Right ventricle myocardium inferior (tissue), 1 donor: ENCODE measurements at regions not wholly inside any gene's neighbourhood (a gene's known extent, or its start where the extent isn't known, plus 50 kb on each side); places are given as distances from the start of the nearest gene placed in this dataset.

Experiments
- ATAC-seq: fragments of 200-7000 bp; cut with Tn5 transposase; one replicate; pipeline ENCODE4 v1.9.1; 2020; ENCODE audit warnings: mild to moderate bottlenecking, moderate library complexity
- DNase-seq: peaks from one replicate; pipeline ENCODE4 v3.0.0; 2021; ENCODE audit errors: missing footprints
- intact Hi-C: fragments of 100-400 bp; cut with DNase I; formaldehyde crosslinking; loops from one replicate; pipeline ENCODE4 v1.11.0; 2022
- donor health status: DM: no; HTN: yes; CAD: no; lungs with severe emphysema.

DNA sequence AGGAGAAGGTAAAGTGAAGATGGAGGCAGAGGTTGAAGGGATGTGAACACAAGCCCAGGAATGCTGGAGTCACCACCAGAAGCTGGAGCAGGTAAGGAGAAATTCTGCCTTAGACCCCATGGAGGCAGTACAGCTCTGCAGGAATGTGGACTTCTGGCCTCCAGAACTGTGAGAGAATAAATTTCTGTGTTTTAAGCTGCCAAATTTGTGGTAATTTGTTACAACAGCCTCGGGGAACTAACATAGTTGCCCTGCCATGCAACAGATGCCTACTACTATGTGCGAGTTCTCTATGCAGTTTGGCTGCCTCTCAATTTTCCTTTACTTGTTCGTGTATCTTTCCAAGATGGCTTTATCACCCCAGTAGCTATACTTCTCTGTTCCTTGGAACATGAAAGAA lies 394.1 kb downstream of the TUSC7 start:
- no peak for ATAC-seq
- DNase-seq, result no peak
- intact Hi-C loops, result no loop called here

DNA sequence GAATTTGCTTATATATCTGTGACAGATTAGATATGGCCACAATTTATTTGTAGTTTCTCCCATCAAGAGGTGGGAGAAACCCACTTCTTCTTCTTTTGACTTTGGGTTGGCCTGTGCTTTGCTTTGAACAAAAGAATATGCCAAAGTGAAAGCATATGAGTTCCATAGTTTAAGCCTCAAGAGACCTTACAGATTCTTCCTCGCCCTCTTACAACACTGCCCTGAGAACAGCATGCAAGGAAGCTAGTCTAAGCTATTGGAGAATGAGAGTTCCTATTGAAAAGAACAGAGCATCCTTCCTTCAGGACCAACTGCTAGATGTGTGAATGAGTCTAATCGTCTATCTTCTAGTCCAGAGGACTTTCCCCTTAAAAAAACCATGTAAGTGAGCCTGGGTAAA lies 394.8 kb downstream of the TUSC7 start:
- DNase-seq (no peak), ATAC-seq (no peak)
- intact Hi-C loops, result no loop called here

DNA sequence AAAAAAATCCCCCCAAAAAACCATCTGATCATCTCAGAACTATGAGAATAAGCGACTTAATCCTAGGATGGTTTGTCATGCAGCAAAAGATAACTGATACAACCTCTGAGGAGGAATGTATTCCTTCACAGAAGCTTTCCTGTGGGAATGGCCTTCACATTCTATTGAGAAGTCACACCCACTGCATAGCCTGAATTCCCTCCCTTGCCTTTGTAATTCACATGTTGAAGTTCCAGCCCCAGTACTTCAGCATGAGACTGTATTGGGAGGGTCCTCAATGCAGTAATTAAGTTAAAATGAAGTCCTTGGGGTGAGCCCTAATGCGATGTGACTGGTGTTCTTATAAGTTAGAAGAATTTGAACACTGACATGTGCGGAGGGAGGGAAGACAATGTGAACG lies 395.2 kb downstream of the TUSC7 start:
- ATAC-seq, result no peak
- intact Hi-C loops, result no loop called here
- no peak for DNase-seq

DNA sequence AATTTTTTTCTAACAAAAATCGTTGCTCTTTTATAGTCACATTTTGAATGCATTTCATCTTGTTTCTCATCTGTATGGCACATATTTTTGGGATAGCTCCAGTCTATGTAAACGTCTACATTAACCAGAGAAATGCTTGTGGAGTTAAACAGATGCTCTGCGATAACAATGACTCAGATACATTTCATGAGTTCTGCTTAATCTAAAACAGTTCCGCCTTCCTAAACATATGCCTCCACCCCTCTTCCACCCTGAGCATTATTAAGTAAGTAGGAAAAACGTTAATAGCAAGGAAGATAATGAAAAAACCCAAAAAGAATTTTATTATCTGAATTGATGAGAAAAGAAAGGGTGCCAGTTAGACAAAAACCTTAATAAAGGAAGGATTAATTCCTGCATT lies 396.1 kb downstream of the TUSC7 start:
- intact Hi-C loops, result no loop called here
- DNase-seq (no peak), ATAC-seq (no peak)

DNA sequence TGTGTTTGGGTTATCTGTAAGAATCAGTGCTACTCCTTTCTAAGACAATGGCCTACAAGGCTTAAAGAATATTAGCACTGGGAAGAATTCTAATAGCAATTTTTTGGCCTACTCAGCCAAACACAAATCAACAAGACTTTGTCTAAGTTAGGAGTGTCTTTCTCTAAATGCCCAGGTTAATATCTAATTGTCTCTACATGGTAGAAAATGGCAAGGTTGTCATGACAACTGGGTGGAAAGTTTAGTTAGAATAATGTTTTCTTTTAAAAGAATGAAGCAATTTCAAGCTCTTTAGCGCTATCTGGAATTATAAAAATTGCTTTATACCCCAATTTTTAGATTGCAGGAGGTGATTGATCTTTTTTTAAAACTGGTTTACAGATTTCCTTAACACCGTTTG lies 396.8 kb downstream of the TUSC7 start:
- DNase-seq (no peak), ATAC-seq (no peak)
- intact Hi-C loops, result no loop called here

DNA sequence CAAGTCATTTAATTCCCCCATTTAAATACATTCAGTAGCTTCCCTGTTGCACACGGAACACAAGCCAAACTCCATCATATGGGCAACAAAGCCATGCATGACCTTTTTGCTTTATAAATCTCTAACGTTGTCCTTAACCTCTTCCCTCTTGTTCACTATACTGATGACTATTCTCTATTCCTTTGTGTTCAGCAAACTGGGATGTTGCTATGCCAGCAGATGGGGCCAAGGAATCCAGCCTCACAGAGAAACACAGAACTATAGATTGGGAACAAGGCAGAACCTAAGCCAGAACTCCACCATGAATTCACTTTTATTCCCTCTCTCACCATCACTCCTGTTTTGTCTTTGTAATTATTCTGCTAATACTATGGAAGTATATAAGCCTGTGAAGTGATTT lies 398.4 kb downstream of the TUSC7 start:
- DNase-seq, result no peak
- intact Hi-C loops, result no loop called here
- no peak for ATAC-seq

DNA sequence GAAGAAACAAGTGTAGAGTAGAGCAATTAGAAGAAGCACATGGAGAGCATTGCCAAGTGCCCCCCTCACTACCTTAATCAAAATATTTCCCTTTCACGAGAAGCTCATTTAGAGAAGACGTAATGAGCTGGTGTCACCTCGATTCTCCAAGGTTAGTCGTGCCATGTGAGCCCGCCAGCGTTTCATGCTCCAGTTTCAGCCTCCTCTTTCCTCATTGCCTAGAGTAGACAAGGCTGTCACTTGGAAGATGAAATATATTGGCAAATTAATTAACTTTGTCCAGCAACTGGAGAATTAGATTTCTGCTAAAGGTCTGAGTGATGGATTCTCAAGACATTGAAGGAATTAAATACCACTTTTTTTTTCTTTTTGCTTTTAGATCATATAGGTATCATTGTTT lies 399.6 kb downstream of the TUSC7 start:
- ATAC-seq (no peak), DNase-seq (no peak)
- intact Hi-C loops, result no loop called here

DNA sequence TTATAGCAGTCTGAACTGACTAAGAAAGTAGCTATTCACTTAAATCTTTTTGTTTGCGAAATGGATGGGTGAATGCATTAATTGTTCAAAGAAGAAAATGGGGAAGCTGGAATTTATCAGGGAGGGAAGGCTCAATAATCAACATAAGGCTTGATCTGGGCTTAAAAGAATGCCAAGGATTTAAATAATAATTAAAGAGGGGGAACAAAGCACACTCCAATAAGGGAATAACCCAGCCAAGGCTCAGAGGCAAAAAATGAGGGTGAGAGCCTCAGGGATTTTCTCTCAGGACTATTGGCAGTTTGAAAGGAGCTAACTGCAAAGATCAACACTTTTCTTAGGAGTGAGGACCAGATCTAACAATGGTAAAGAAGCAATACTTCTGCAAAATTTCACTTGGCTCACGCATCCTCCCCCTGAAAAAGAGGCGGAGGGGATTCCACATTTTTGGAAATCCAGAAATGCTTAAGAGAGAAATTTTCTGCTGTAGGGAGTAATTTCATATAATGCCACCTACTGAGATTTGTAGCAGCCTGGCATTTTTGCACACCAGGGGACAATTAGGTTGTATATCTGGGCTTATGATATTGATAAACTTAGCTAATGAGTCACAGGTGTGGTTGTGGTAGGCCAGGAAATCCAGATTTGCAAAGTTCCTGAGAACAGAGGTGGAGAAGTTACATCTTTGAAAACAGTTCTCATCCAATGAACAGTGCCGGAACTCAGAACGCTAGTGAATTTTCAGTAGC lies 405.1 kb downstream of the TUSC7 start:
- intact Hi-C loops, result no loop called here
- no peak for ATAC-seq
- DNase-seq, result no peak

DNA sequence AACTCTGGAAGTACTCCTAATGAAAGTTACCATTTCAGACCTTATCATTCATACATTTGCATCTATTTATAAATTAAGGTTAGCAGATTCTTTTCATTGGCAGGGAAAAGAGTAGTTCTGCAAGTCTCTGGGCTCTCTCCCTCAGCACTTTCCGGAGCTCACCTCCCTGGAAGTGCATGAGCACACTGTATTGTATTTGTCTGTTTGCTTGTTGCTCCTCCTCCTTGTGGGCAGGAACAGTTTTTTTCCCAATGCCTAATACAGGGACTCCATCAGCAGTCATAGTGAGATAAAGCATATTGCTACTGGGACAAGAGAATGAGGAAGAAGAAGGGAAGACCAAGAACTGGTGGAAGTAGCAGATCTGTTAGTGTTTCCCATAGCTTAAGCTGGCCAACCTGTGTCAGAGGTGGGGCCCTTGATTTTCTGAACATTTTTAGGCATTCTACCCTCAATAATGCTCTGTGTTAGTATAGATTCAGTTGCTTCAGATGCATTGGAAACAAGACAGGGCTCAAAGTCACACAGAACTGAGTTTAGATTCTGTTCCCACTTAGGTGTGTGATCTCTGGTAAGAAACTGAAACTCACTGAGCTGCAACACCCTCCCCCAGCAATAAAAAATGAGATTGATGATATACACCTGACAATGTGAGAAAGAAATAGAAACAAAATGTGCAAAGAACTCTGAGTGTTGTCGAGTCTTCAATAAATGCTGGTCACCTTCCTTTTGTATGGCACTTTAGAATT lies 407.8 kb downstream of the TUSC7 start:
- DNase-seq (no peak), ATAC-seq (no peak)
- intact Hi-C loops, result no loop called here

DNA sequence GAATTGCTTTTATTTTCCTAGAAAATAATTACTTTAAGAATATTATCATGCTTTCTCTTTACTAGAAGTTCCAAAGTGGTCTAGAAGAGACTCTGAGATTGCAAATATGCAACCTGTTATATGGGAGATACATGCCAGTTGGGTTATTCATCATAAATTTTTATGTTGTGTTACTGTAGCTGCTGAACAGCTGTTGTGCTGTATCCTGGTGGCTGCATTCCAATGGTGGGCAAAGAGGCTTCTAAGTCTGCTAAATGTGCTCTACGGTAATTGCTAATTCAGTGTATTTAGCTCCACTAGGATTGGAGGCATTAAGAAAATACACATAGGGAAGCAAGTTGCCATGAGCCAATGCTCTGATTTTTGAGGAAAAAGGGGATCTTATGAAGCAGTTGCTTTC lies 409.0 kb downstream of the TUSC7 start:
- intact Hi-C loops, result no loop called here
- DNase-seq (no peak), ATAC-seq (no peak)

DNA sequence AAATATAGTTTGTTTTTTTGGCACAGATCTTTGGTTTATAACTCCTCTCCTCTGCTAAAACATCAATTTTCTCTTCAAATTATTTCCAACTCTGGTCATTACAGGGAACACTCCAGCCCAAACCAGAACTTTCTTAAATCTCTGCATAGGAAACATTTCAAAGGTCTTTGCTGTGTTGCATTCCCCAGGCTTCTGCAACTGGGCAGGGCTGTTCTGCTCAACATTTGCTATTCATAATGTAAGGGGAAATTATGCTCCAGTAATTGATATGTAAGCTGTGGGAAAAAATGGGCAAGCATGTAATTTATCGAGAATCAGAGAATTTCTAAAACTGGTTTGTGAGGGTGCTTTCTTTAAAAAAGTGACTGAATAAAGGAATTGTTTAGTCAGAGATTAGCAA lies 410.4 kb downstream of the TUSC7 start:
- intact Hi-C loops, result no loop called here
- ATAC-seq (no peak), DNase-seq (no peak)

DNA sequence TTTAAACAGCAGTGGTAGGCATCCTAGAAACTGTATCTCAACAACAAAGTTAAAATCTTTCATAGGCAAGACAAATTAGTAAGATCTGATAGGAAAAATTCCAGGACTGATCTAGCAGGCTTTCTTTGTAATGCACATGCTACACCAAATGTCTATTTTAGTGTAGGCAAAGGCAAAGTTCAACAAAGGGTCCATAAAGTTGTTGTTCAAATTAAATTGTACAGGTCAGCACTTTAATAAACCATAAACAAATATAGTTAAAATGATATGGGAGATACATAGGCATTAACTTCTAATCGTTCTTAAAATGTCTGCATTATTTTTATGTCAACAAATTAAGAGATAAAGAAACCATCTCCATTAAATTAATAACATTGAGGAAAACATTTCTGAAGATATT lies 413.0 kb downstream of the TUSC7 start:
- ATAC-seq, result no peak
- no peak for DNase-seq
- intact Hi-C loops, result no loop called here

DNA sequence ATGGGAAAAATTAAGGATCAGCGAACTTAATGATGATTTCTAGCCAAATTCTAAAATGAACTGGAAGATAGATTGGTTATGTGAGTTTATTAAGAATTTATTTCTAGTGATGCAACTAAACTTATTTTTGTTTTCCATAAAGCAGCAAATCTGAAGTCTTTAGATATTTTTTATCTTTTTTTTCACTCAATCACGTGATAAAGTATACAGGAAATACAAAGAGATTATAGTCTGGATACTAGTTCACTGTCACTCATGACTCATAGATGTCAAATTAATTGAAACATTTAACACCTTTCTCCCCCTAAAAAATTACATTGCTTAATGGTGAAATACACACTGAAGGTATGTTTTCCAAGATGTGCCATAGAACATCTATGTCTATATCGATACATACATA lies 416.9 kb downstream of the TUSC7 start:
- no peak for DNase-seq
- no peak for ATAC-seq
- intact Hi-C loops, result no loop called here

DNA sequence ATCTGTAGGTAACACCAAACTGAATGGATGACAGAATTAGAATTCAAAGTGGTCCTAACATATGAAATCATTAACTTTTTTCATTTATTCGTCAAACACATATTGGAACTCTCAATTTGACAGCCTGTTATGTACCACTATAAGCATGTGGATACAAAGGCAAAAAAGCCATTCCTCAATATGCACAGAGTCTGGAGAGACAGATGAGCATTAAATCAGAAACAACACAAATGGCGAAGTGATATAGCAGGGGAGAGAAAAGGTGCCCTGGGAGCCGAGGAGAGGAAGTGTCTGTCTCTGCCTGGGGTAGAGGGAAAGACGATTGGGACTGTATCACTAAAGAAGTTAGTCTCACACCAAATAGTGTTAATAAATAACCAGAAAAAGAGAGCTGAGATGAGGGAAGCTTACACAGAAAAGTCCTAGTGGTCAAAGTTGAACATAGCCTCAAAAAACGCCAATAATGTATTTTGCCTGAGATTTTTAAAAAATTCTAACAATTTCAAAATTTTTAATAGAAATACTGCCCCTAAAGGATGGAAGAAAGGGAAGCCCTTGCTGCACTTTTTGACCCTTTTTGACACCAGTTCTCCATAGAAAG lies 417.5 kb downstream of the TUSC7 start:
- DNase-seq (no peak), ATAC-seq (no peak)
- intact Hi-C loops, result no loop called here

DNA sequence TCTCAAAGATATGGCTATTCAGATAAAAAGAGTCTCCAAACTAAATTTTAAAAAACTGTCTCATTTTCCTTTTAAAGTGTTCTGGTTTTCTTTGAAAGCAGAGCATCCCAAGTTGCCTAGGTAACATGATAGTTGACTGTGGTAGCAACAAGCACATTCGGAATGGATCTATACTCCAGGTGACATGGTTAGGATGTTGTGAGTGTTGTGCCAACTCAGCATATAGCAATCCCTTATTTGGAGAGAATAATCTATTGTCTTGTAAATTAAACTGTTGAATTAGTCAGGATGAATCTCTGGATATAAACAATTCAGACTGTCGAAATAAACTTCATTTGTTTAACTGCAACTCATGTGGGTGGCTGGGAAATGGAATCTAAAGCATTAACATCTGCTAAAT lies 418.6 kb downstream of the TUSC7 start:
- intact Hi-C loops, result no loop called here
- no peak for ATAC-seq
- DNase-seq, result no peak

DNA sequence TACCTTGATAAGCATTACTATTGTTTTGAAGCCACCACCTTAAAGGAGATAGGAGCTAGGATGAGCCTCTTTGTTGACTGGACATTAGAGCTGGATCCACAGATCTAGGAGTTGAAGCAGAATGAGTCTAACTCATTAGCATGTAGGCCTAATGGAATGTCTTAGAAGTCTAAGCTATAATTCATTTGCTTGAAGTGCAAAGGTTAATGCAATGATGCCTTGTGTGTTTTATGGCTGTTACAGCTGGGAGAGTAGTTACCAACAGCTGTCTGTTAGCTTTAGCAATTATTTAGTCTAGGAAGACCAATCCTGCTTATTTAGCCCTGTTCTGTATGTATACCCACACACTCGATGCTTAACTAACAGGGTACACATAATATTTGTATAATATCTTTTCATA lies 419.3 kb downstream of the TUSC7 start:
- ATAC-seq (no peak), DNase-seq (no peak)
- intact Hi-C loops, result no loop called here

DNA sequence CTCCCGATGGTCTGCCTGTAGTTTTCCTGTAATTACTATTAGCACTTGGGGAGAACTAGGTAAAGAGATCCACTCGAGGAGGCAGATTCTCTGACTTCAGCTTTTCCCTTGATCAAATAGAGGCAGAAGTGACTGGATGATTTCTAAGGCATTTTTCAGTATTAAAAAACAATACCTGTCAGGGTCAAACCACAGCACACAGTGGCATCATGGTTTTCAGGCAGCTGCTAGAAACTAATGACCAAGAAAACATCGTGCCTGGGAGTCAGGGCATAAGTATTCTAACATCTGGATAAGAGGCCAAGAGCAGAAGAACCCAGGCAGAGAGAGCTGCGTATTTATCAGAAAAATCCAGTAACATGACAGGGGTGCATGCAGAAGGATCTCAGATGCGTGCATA lies 419.9 kb downstream of the TUSC7 start:
- no peak for DNase-seq
- intact Hi-C loops, result no loop called here
- ATAC-seq, result no peak

DNA sequence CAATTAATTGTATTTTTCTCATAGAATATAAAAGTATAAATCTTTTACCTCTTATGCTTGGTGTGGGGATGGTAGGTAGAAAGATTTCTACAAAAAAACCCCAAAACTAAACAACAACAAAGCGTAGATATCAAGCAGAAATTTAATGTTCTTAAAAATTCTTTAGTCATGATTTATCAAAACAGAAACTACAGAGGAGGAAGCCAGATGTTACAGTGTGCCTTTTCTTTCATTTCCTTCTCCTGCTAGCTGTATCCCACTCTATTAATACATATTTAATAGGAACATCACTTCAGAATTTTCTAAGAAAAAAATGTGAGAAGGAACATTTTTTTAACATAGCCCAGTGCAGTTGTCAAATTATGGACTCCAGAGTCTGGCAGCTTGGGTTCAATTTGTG lies 420.6 kb downstream of the TUSC7 start:
- no peak for DNase-seq
- intact Hi-C loops, result no loop called here
- ATAC-seq, result no peak

DNA sequence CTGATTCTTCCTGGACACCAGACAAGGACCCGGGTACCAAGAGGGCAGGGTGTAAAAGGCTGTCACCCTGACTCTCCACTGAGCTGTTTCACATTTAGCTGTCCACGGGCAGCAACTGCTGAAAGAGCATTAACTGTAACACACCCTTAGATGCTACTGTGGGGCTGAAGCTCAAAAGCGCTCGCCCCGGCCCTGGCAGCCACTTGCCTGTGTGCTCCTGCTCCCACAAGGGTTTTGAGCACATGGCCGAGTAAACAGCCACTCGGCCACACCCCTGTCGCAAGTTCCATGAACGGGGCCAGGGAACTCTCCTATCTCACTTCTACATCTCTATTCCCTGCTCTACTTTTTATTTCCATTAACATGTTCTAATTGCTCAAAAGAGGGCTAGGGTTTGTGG lies 421.7 kb downstream of the TUSC7 start:
- no peak for DNase-seq
- no peak for ATAC-seq

DNA sequence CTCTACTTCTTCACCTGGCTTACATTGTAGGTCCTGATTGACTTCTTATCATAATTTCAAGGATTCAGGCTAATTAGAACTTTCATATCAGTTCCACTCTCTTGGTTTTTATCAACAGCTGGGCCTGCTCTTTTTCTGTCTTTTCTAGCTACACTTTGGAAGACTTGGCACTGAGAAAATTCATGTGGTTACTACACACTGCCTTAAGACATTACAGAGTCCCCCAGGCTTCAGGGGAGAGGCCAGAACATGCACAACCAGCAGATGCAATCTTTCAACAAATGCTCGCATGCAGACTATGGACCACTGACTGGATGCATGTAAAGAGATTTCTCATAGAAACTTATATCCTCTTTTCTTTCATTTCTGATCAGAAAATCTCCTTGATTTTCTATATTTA lies 423.5 kb downstream of the TUSC7 start:
- intact Hi-C loops, result no loop called here
- peak; percentile 76 for ATAC-seq
- no peak for DNase-seq

More for the DNA sequence above, 421.7 kb downstream of the TUSC7 start:
- intact Hi-C loops, result no loop called here
